IMR-90 (cell line): ENCODE measurements at regions not wholly inside any gene's neighbourhood (a gene's known extent, or its start where the extent isn't known, plus 50 kb on each side); places are given as distances from the start of the nearest gene placed in this dataset.

ENCODE experiments used
- ATAC-seq: fragments of 200-7000 bp; cut with Tn5 transposase; 2 replicates; pipeline ENCODE4 v1.9.1; 2020; ENCODE audit warnings: low read depth, mild to moderate bottlenecking, moderate library complexity
- BruUV-seq: library from RNA; stranded (reverse); fragments of 400-500 nt; replicated peaks from 2 replicates; lab custom pipeline; 2021; lab: Mats Ljungman, UMichigan
- CTCF ChIA-PET: fragments of 300-600 bp; formaldehyde crosslinking; extraction: SDS; loops from one replicate; lab custom pipeline; 2021; ENCODE audit warnings: antibody characterized with exemption; lab: Yijun Ruan, JAX
- POLR2A ChIA-PET: fragments of 300-600 bp; sonication (Branson Sonifier 250); formaldehyde crosslinking; loops from one replicate; lab custom pipeline; 2022; ENCODE audit warnings: antibody characterized with exemption; ENCODE audit not compliant: unreplicated experiment; lab: Charles Lee
- DNase-seq: peaks from one replicate; pipeline ENCODE4 v3.0.0; 2013
- H2AFZ ChIP-seq: replicated peaks from 2 replicates; pipeline ENCODE3; 2013; ENCODE audit warnings: low read length, mild to moderate bottlenecking; ENCODE audit not compliant: poor library complexity
- H2AK5ac ChIP-seq: 2 replicates; pipeline ENCODE4 v1.6.1; 2013; ENCODE audit warnings: low read depth, low read length, inconsistent platforms
- H2AK9ac ChIP-seq: replicated peaks from 2 replicates; pipeline ENCODE3; 2013; ENCODE audit warnings: mild to moderate bottlenecking, low read depth, low read length, moderate library complexity; ENCODE audit not compliant: poor library complexity
- H2BK120ac ChIP-seq: 2 replicates; pipeline ENCODE4 v1.6.1; 2013; ENCODE audit warnings: low read depth, low read length, inconsistent platforms
- H2BK15ac ChIP-seq: 3 replicates; pipeline ENCODE4 v1.6.1; 2013; ENCODE audit warnings: low read depth, low read length, inconsistent platforms
- H2BK20ac ChIP-seq: 2 replicates; pipeline ENCODE4 v1.6.1; 2013; ENCODE audit warnings: low read depth, mild to moderate bottlenecking, inconsistent platforms, low read length, moderate library complexity
- H2BK5ac ChIP-seq: 2 replicates; pipeline ENCODE4 v1.6.1; 2013; ENCODE audit warnings: mild to moderate bottlenecking, low read depth, low read length, inconsistent platforms; ENCODE audit not compliant: poor library complexity, severe bottlenecking
- H3K14ac ChIP-seq: replicated peaks from 2 replicates; pipeline ENCODE4 v1.6.1; 2013; ENCODE audit warnings: low read depth, low read length, inconsistent platforms
- H3K18ac ChIP-seq: 2 replicates; pipeline ENCODE4 v1.6.1; 2013; ENCODE audit warnings: low read depth, low read length, control low read depth
- H3K23ac ChIP-seq: 2 replicates; pipeline ENCODE4 v1.6.1; 2013; ENCODE audit warnings: low read depth, low read length, inconsistent platforms
- H3K27ac ChIP-seq: 2 replicates; pipeline ENCODE4 v1.5.1; 2013; ENCODE audit warnings: mild to moderate bottlenecking, control low read depth, low read length; ENCODE audit not compliant: insufficient read depth
- H3K27me3 ChIP-seq: 2 replicates; pipeline ENCODE4 v1.6.1; 2013; ENCODE audit warnings: low read length; ENCODE audit not compliant: control insufficient read depth, insufficient read depth
- H3K36me3 ChIP-seq: 2 replicates; pipeline ENCODE4 v1.6.1; 2013; ENCODE audit warnings: low read length, mixed read lengths; ENCODE audit not compliant: control insufficient read depth, insufficient read depth
- H3K4ac ChIP-seq: 2 replicates; pipeline ENCODE4 v1.6.1; 2013; ENCODE audit warnings: low read depth, low read length, inconsistent platforms
- H3K4me1 ChIP-seq: 2 replicates; pipeline ENCODE4 v1.6.1; 2013; ENCODE audit warnings: low read length, mixed read lengths; ENCODE audit not compliant: control insufficient read depth, insufficient read depth
- H3K4me2 ChIP-seq: 2 replicates; pipeline ENCODE4 v1.6.1; 2013; ENCODE audit warnings: low read depth, mild to moderate bottlenecking, control low read depth, low read length, moderate library complexity
- H3K4me3 ChIP-seq: 2 replicates; pipeline ENCODE4 v1.5.1; 2013; ENCODE audit warnings: low read depth, mild to moderate bottlenecking, control low read depth, low read length, moderate library complexity; ENCODE audit not compliant: insufficient read depth
- H3K56ac ChIP-seq: 2 replicates; pipeline ENCODE4 v1.6.1; 2013; ENCODE audit warnings: low read length, inconsistent platforms; ENCODE audit not compliant: insufficient read depth; ENCODE audit errors: extremely low read depth
- H3K79me1 ChIP-seq, 2 experiments: 2 replicates each; pipeline ENCODE4 v1.6.1; 2013; ENCODE audit warnings: low read length in 2 of 2, inconsistent platforms in 1 of 2, low read depth in 1 of 2
- H3K9ac ChIP-seq: 2 replicates; pipeline ENCODE4 v1.6.1; 2013; ENCODE audit warnings: low read depth, low read length, control low read depth
- H3K9me1 ChIP-seq: 2 replicates; pipeline ENCODE4 v1.6.1; 2013; ENCODE audit warnings: low read length, inconsistent platforms; ENCODE audit not compliant: insufficient read depth
- H3K9me3 ChIP-seq: 2 replicates; pipeline ENCODE4 v1.6.1; 2013; ENCODE audit warnings: low read length; ENCODE audit not compliant: control insufficient read depth, insufficient read depth
- H4K20me1 ChIP-seq: 2 replicates; pipeline ENCODE4 v1.6.1; 2013; ENCODE audit warnings: low read length, inconsistent platforms; ENCODE audit not compliant: insufficient read depth
- H4K5ac ChIP-seq: 2 replicates; pipeline ENCODE4 v1.6.1; 2013; ENCODE audit warnings: mild to moderate bottlenecking, low read depth, low read length, control low read depth
- H4K8ac ChIP-seq, 2 experiments: 2 replicates each; pipeline ENCODE4 v1.6.1; 2013; ENCODE audit warnings: low read depth in 2 of 2, low read length in 2 of 2, control low read depth in 1 of 2, inconsistent platforms in 1 of 2
- H4K91ac ChIP-seq: 2 replicates; pipeline ENCODE4 v1.6.1; 2013; ENCODE audit warnings: low read depth, low read length, inconsistent platforms; ENCODE audit not compliant: insufficient read depth
- BHLHE40 ChIP-seq: fragments of 150-350 bp; IDR thresholded peaks from 2 replicates; pipeline ENCODE4 v1.6.1; 2016; ENCODE audit warnings: mild to moderate bottlenecking, low read depth, low read length
- MAFK ChIP-seq: IDR thresholded peaks from 2 replicates; pipeline ENCODE4 v1.6.1; 2012; ENCODE audit warnings: low read depth, low read length, improper control_type of control experiment
- MAZ ChIP-seq: IDR thresholded peaks from 2 replicates; pipeline ENCODE4 v1.6.1; 2012; ENCODE audit warnings: low read depth, mild to moderate bottlenecking, low read length, improper control_type of control experiment, moderate library complexity, borderline replicate concordance
- NFE2L2 ChIP-seq: fragments of 150-350 bp; IDR thresholded peaks from 2 replicates; pipeline ENCODE4 v1.6.1; 2016; ENCODE audit warnings: low read depth, mild to moderate bottlenecking, low read length
- WGBS, 2 experiments: methylation state at CpG; one replicate each; pipeline versions ENCODE4 v1.1.5 to v1.1.7; 2013; ENCODE audit warnings: missing lambda C conversion rate in 2 of 2; ENCODE audit not compliant: insufficient read length in 1 of 2; ENCODE audit errors: extremely low coverage in 2 of 2; 5-methylcytosine and 5-hydroxymethylcytosine counted together
- dilution Hi-C: fragments of 300-500 bp; cut with HindIII; formaldehyde crosslinking; loops from one replicate; pipeline ENCODE4 v1.14.3; 2018; ENCODE audit warnings: low sequenced_read_pairs; ENCODE audit not compliant: unreplicated experiment
- in situ Hi-C: fragments of 300-500 bp; cut with MboI; formaldehyde crosslinking; loops from 3 replicates; pipeline ENCODE4 v1.14.3; 2019; ENCODE audit warnings: low sequenced_read_pairs, inconsistent platforms, mixed read lengths
- intact Hi-C: fragments of 100-400 bp; cut with micrococcal nuclease; formaldehyde crosslinking; loops from 2 replicates; pipeline ENCODE4 v1.10.0; 2022

DNA sequence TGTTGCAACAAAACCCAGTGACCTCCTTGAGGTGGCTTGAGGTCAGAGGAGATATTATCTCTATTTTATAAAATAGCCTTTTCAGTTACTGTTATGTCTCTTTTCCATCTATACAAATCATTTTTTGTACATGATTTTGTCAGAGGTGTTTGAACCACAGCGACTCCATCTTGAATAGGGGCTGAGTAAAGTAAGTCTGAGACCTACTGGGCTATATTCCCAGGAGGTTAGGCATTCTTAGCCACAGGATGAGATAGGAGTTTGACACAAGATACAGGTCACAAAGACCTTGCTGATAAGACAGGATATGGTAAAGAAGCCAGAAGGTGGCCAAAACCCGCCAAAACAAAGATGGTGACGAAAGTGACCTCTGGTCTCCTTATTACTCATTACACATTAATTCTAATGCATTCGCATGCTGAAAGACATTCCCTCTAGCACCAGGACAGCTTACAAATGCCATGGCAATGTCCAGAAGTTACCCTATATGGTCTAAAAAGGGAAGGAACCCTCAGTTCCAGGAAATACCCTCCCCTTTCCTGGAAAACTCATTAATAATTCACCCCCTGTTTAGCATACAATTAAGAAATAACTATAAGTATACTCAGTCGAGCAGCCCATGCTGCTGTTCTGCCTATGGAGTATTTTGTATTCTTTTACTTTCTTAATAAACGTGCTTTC, 283.9 kb upstream of the ISL1 start:
- no peaks in the 10 kb centered on the region for H3K9me1 ChIP-seq
- H2AK9ac ChIP-seq, result no peak overlapping the region
- dilution Hi-C loops (no loop called here), in situ Hi-C loops (no loop called here), intact Hi-C loops (no loop called here)
- no CpG with 5 or more reads among the region's 6 CpGs for WGBS, 2 experiments
- no peak overlapping the region for H3K9ac ChIP-seq
- ChIA-PET CTCF (no interaction called here), POLR2A (no interaction called here)
- H3K56ac ChIP-seq, result no peak overlapping the region
- ATAC-seq (no peak), DNase-seq (no peak)
- H2BK20ac ChIP-seq, result no peak overlapping the region
- H3K4ac ChIP-seq, result no peak overlapping the region
- H3K4me3 ChIP-seq, result no peak overlapping the region
- no peaks in the 10 kb centered on the region for H3K4me1 ChIP-seq
- no peaks in the 10 kb centered on the region for H3K27me3 ChIP-seq
- no peak overlapping the region for H4K8ac ChIP-seq
- H3K79me1 ChIP-seq, result no peaks in the 10 kb centered on the region
- H2BK120ac ChIP-seq, result no peak overlapping the region
- H3K23ac ChIP-seq, result no peak overlapping the region
- H2AFZ ChIP-seq, result no peak overlapping the region
- no peak overlapping the region for H2AK5ac ChIP-seq
- H4K20me1 ChIP-seq, result no peaks in the 10 kb centered on the region
- H3K27ac ChIP-seq, result no peak overlapping the region
- no TSS peak for BruUV-seq
- no peak overlapping the region for H2BK15ac ChIP-seq
- no peak overlapping the region for H2BK5ac ChIP-seq
- no peak overlapping the region for H3K14ac ChIP-seq
- no peak overlapping the region for H3K4me2 ChIP-seq
- no peaks in the 10 kb centered on the region for H3K36me3 ChIP-seq
- no peak overlapping the region for H3K18ac ChIP-seq
- H4K5ac ChIP-seq, result no peak overlapping the region
- H3K9me3 ChIP-seq, result peaks cover 7% of the 10 kb centered on the region
- no peak overlapping the region for H4K91ac ChIP-seq
- TF ChIP-seq MAZ, result no peak
- TF ChIP-seq BHLHE40, result no peak
- TF ChIP-seq NFE2L2, result no peak
- TF ChIP-seq MAFK, result no peak
